HUES48 (cell line): ENCODE measurements at regions not wholly inside any gene's neighbourhood (a gene's known extent, or its start where the extent isn't known, plus 50 kb on each side); places are given as distances from the start of the nearest gene placed in this dataset.

Experiments used
- H3K27ac ChIP-seq: one replicate; pipeline ENCODE4 v1.7.0; 2013; ENCODE audit warnings: low read depth, low read length, inconsistent platforms
- H3K27me3 ChIP-seq: 2 replicates; pipeline ENCODE4 v1.6.1; 2013; ENCODE audit warnings: mild to moderate bottlenecking, low read length; ENCODE audit not compliant: control insufficient read depth, insufficient read depth
- H3K36me3 ChIP-seq: 2 replicates; pipeline ENCODE4 v1.6.1; 2013; ENCODE audit warnings: low read length; ENCODE audit not compliant: control insufficient read depth, insufficient read depth
- H3K4me1 ChIP-seq: 2 replicates; pipeline ENCODE4 v1.6.1; 2013; ENCODE audit warnings: mild to moderate bottlenecking, low read length; ENCODE audit not compliant: control insufficient read depth, insufficient read depth
- H3K4me3 ChIP-seq: 2 replicates; pipeline ENCODE4 v1.5.1; 2013; ENCODE audit warnings: mild to moderate bottlenecking, low read depth, low read length
- H3K9ac ChIP-seq: 2 replicates; pipeline ENCODE4 v1.6.1; 2013; ENCODE audit warnings: mild to moderate bottlenecking, low read depth, low read length, moderate library complexity
- H3K9me3 ChIP-seq: 2 replicates; pipeline ENCODE4 v1.6.1; 2013; ENCODE audit warnings: low read length; ENCODE audit not compliant: control insufficient read depth, insufficient read depth

- H3K9me3 ChIP-seq = no peaks in the 10 kb centered on the region
- no peak overlapping the region for H3K4me3 ChIP-seq
- H3K4me1 ChIP-seq = no peaks in the 10 kb centered on the region
- H3K27me3 ChIP-seq = no peaks in the 10 kb centered on the region
- no peak overlapping the region for H3K9ac ChIP-seq
- H3K36me3 ChIP-seq = no peaks in the 10 kb centered on the region
- no peak overlapping the region for H3K27ac ChIP-seq
Measured at GRCh38 chr10:57743711-57744110, 524.0 kb downstream of the IPMK start.

GRCh38 chr10:57741751-57742150 lies 525.9 kb downstream of the IPMK start:
- H3K9me3 ChIP-seq = no peaks in the 10 kb centered on the region
- H3K27ac ChIP-seq = no peak overlapping the region
- no peaks in the 10 kb centered on the region for H3K4me1 ChIP-seq
- H3K36me3 ChIP-seq = no peaks in the 10 kb centered on the region
- H3K27me3 ChIP-seq = no peaks in the 10 kb centered on the region
- H3K4me3 ChIP-seq = no peak overlapping the region
- H3K9ac ChIP-seq = no peak overlapping the region

- no peaks in the 10 kb centered on the region for H3K27me3 ChIP-seq
- no peak overlapping the region for H3K9ac ChIP-seq
- H3K27ac ChIP-seq = no peak overlapping the region
Measured at GRCh38 chr10:57723305-57723704, 544.4 kb downstream of the IPMK start.

DNA sequence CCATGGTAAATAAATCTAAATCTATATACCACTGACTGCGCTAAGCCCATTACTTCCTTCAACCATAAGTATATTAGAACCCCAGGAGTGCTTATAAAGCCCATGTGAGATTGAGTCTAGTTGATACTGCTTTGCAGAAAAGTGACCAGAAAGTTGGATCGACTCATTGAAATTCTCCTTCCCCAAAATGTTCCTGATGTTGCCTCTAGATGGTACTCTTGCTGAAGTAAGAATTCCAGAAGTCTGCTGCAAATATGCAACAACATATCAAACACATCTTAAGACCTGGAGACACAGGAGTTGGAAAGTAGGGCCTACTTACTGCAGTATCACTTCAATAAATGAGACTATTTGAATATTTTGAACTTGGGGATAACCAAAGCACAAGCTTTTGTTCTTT lies 550.8 kb downstream of the IPMK start:
- Histone ChIP-seq H3K27ac (no peak overlapping the region), H3K9ac (no peak overlapping the region), H3K9me3 (no peaks in the 10 kb centered on the region), H3K36me3 (no peaks in the 10 kb centered on the region), H3K27me3 (no peaks in the 10 kb centered on the region), H3K4me1 (no peaks in the 10 kb centered on the region), H3K4me3 (no peak overlapping the region)

More at GRCh38 chr10:57723305-57723704, 544.4 kb downstream of the IPMK start:
- H3K9me3 ChIP-seq = no peaks in the 10 kb centered on the region
- H3K4me3 ChIP-seq = no peak overlapping the region
- H3K4me1 ChIP-seq = peaks cover 11% of the 10 kb centered on the region
- no peaks in the 10 kb centered on the region for H3K36me3 ChIP-seq

DNA sequence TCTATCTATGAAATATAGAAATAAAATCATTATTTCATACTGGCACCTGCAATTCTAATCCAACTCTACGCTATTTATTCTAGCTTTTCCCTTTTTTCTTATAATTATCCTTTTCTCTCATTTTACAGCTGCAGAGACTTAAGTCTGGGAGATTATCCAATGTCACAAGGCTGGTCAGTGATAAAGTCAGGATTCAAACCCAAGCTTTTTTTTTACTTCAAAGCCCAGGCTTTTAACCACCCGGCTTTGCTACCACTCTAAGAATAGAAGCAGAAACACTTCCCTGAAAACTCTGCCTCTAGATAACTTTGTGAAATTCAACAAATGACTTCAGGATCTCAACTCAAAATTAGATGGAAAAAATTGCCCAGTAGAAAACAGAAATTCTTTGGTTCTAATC lies 552.5 kb downstream of the IPMK start:
- no peaks in the 10 kb centered on the region for H3K9me3 ChIP-seq
- H3K36me3 ChIP-seq = no peaks in the 10 kb centered on the region
- no peaks in the 10 kb centered on the region for H3K4me1 ChIP-seq
- H3K4me3 ChIP-seq = no peak overlapping the region
- H3K27me3 ChIP-seq = no peaks in the 10 kb centered on the region
- no peak overlapping the region for H3K9ac ChIP-seq
- no peak overlapping the region for H3K27ac ChIP-seq

DNA sequence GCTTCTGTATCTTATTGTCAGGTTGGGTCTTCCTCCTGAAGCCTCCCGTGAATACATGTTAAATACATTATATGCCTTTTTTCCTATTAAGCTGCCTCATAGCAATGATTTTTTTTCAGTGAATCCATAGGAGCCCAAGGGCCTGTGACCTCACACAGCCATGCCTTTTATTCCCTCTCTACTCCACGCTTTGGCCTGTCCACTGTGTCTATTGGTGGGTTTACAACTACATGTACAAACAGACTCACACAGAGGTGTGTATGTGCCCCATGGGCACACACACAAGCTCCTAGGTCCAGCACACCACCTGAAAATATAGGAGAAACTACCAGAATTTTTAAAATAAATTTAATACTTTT lies 560.4 kb downstream of the IPMK start:
- Histone ChIP-seq H3K36me3 (no peaks in the 10 kb centered on the region), H3K27ac (peak overlapping the region; percentile 2), H3K9ac (no peak overlapping the region), H3K4me1 (peaks cover 25% of the 10 kb centered on the region), H3K27me3 (no peaks in the 10 kb centered on the region), H3K4me3 (no peak overlapping the region), H3K9me3 (no peaks in the 10 kb centered on the region)

GRCh38 chr10:57706576-57707299 lies 561.0 kb downstream of the IPMK start:
- peak overlapping the region; percentile 2 for H3K27ac ChIP-seq
- H3K36me3 ChIP-seq = no peaks in the 10 kb centered on the region
- H3K4me3 ChIP-seq = no peak overlapping the region
- no peak overlapping the region for H3K9ac ChIP-seq
- H3K4me1 ChIP-seq = peaks cover 25% of the 10 kb centered on the region
- H3K9me3 ChIP-seq = no peaks in the 10 kb centered on the region
- no peaks in the 10 kb centered on the region for H3K27me3 ChIP-seq

- Histone ChIP-seq H3K27me3 (no peaks in the 10 kb centered on the region), H3K4me1 (peaks cover 25% of the 10 kb centered on the region), H3K27ac (no peak overlapping the region), H3K4me3 (no peak overlapping the region), H3K36me3 (no peaks in the 10 kb centered on the region), H3K9ac (no peak overlapping the region), H3K9me3 (no peaks in the 10 kb centered on the region)
Measured at GRCh38 chr10:57706016-57706415, 561.7 kb downstream of the IPMK start.

- Histone ChIP-seq H3K9me3 (no peaks in the 10 kb centered on the region), H3K4me3 (no peak overlapping the region), H3K27me3 (no peaks in the 10 kb centered on the region), H3K36me3 (no peaks in the 10 kb centered on the region), H3K9ac (no peak overlapping the region), H3K27ac (no peak overlapping the region), H3K4me1 (no peaks in the 10 kb centered on the region)
Measured at GRCh38 chr10:57699944-57700343, 567.8 kb downstream of the IPMK start.

DNA sequence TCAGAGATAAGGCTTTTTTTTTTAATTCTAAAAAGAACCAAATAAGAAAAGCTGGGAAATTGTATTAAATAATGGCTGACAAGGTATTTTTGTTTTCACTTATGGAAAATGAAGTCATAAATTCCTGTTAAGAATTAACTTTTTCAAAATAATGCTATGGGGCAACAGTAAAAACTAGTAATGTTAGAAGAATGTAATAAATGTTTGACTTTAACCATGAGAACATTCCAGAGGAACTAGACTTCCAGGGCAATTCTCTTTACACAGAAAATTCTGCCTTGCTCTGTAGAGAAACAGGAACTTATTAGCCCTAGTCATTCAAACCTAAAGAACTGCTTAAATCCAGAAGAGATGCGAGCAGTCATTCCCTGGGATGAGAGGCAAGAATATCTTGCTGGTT lies 571.1 kb downstream of the IPMK start:
- Histone ChIP-seq H3K27me3 (no peaks in the 10 kb centered on the region), H3K36me3 (no peaks in the 10 kb centered on the region), H3K4me1 (no peaks in the 10 kb centered on the region), H3K9ac (no peak overlapping the region), H3K9me3 (no peaks in the 10 kb centered on the region), H3K4me3 (no peak overlapping the region), H3K27ac (no peak overlapping the region)

GRCh38 chr10:57694956-57695608 lies 572.6 kb downstream of the IPMK start:
- Histone ChIP-seq H3K36me3 (no peaks in the 10 kb centered on the region), H3K4me1 (no peaks in the 10 kb centered on the region), H3K27ac (no peak overlapping the region), H3K27me3 (no peaks in the 10 kb centered on the region), H3K4me3 (no peak overlapping the region), H3K9ac (no peak overlapping the region), H3K9me3 (no peaks in the 10 kb centered on the region)
